GM23338 (cell line): ENCODE measurements at regions not wholly inside any gene's neighbourhood (a gene's known extent, or its start where the extent isn't known, plus 50 kb on each side); places are given as distances from the start of the nearest gene placed in this dataset.

ENCODE experiments used
- EZH2 ChIP-seq: fragments of 200-600 bp; sonication (generic); IDR thresholded peaks from one replicate; pipeline ENCODE4 v1.8.0; 2017; ENCODE audit warnings: antibody characterized with exemption, mild to moderate bottlenecking, low read depth; ENCODE audit not compliant: unreplicated experiment
- EZH2phosphoT487 ChIP-seq: fragments of 200-600 bp; sonication (generic); IDR thresholded peaks from one replicate; pipeline ENCODE4 v1.8.1; 2018; ENCODE audit warnings: antibody characterized with exemption; ENCODE audit not compliant: unreplicated experiment
- JUNB ChIP-seq: IDR thresholded peaks from one replicate; pipeline ENCODE4 v1.6.1; 2016; ENCODE audit warnings: antibody characterized with exemption; ENCODE audit not compliant: unreplicated experiment
- POLR2AphosphoS5 ChIP-seq: IDR thresholded peaks from 2 replicates; pipeline ENCODE4 v1.6.1; 2016; ENCODE audit warnings: antibody characterized with exemption, low read depth
- TF ChIP-seq, protein P1 (sequence below), 2 experiments: fragments of 200-600 bp in 1 of 2; sonication (generic) in 1 of 2; conservative IDR thresholded peaks; 2 replicates each; pipeline versions ENCODE4 v1.5.1 to v1.6.1; 2016 to 2017; ENCODE audit warnings: antibody characterized with exemption in 2 of 2, low read depth in 2 of 2, mild to moderate bottlenecking in 2 of 2, moderate library complexity in 1 of 2
- TF ChIP-seq, protein P2 (sequence below): fragments of 250-450 bp; sonication (Bioruptor Pico); IDR thresholded peaks from 2 replicates; pipeline ENCODE4 v1.5.0; 2020; ENCODE audit warnings: mild to moderate bottlenecking, moderate library complexity

DNA sequence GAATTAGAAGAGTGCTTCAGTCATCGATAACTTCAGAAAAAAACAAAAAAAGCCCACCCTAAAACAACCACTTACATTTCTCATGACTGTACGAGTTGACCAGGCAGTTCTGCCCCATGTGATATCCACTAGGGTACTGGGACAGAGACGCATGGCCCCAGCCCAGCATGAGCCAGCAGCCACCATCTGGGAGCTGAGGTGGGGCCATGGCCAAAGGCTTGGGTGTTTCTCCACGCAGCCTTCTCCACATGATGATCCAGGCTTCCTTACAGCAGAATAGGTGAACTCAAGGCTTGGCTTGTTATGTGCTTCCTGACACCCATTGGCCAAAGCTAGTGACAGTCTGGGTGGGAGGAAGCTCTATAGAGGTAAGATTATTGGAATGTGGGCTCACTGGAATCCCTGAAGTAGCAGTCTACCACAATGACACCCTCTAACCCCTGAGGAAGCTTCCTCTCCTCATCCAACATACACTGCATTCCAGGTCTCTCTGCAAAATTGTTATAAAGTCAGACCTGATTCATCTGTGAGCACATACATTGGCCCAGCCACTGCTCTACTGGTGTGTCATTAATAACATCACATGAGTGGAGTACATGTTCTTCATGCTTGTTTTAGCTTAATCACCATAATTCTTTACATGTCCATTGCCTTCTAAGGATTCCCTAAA lies 66.3 kb upstream of the NTPCR start:
- TF ChIP-seq POLR2AphosphoS5 (no peak), EZH2 (no peak), JUNB (no peak), EZH2phosphoT487 (no peak)
- TF ChIP-seq, protein P1, sequence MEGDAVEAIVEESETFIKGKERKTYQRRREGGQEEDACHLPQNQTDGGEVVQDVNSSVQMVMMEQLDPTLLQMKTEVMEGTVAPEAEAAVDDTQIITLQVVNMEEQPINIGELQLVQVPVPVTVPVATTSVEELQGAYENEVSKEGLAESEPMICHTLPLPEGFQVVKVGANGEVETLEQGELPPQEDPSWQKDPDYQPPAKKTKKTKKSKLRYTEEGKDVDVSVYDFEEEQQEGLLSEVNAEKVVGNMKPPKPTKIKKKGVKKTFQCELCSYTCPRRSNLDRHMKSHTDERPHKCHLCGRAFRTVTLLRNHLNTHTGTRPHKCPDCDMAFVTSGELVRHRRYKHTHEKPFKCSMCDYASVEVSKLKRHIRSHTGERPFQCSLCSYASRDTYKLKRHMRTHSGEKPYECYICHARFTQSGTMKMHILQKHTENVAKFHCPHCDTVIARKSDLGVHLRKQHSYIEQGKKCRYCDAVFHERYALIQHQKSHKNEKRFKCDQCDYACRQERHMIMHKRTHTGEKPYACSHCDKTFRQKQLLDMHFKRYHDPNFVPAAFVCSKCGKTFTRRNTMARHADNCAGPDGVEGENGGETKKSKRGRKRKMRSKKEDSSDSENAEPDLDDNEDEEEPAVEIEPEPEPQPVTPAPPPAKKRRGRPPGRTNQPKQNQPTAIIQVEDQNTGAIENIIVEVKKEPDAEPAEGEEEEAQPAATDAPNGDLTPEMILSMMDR (conservative IDR thresholded peaks at IDR 0.05; ENCODE audit: low read depth in 2 of 2) = no peak
- TF ChIP-seq, protein P2, sequence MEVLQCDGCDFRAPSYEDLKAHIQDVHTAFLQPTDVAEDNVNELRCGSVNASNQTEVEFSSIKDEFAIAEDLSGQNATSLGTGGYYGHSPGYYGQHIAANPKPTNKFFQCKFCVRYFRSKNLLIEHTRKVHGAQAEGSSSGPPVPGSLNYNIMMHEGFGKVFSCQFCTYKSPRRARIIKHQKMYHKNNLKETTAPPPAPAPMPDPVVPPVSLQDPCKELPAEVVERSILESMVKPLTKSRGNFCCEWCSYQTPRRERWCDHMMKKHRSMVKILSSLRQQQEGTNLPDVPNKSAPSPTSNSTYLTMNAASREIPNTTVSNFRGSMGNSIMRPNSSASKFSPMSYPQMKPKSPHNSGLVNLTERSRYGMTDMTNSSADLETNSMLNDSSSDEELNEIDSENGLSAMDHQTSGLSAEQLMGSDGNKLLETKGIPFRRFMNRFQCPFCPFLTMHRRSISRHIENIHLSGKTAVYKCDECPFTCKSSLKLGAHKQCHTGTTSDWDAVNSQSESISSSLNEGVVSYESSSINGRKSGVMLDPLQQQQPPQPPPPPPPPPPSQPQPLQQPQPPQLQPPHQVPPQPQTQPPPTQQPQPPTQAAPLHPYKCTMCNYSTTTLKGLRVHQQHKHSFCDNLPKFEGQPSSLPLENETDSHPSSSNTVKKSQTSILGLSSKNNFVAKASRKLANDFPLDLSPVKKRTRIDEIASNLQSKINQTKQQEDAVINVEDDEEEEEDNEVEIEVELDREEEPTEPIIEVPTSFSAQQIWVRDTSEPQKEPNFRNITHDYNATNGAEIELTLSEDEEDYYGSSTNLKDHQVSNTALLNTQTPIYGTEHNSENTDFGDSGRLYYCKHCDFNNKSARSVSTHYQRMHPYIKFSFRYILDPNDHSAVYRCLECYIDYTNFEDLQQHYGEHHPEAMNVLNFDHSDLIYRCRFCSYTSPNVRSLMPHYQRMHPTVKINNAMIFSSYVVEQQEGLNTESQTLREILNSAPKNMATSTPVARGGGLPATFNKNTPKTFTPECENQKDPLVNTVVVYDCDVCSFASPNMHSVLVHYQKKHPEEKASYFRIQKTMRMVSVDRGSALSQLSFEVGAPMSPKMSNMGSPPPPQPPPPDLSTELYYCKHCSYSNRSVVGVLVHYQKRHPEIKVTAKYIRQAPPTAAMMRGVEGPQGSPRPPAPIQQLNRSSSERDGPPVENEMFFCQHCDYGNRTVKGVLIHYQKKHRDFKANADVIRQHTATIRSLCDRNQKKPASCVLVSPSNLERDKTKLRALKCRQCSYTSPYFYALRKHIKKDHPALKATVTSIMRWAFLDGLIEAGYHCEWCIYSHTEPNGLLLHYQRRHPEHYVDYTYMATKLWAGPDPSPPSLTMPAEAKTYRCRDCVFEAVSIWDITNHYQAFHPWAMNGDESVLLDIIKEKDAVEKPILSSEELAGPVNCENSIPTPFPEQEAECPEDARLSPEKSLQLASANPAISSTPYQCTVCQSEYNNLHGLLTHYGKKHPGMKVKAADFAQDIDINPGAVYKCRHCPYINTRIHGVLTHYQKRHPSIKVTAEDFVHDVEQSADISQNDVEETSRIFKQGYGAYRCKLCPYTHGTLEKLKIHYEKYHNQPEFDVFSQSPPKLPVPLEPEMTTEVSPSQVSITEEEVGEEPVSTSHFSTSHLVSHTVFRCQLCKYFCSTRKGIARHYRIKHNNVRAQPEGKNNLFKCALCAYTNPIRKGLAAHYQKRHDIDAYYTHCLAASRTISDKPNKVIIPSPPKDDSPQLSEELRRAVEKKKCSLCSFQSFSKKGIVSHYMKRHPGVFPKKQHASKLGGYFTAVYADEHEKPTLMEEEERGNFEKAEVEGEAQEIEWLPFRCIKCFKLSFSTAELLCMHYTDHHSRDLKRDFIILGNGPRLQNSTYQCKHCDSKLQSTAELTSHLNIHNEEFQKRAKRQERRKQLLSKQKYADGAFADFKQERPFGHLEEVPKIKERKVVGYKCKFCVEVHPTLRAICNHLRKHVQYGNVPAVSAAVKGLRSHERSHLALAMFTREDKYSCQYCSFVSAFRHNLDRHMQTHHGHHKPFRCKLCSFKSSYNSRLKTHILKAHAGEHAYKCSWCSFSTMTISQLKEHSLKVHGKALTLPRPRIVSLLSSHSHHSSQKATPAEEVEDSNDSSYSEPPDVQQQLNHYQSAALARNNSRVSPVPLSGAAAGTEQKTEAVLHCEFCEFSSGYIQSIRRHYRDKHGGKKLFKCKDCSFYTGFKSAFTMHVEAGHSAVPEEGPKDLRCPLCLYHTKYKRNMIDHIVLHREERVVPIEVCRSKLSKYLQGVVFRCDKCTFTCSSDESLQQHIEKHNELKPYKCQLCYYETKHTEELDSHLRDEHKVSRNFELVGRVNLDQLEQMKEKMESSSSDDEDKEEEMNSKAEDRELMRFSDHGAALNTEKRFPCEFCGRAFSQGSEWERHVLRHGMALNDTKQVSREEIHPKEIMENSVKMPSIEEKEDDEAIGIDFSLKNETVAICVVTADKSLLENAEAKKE (CRISPR knock-in tag) = no peak
